ENCODE measurements at regions not wholly inside any gene's neighbourhood (a gene's known extent, or its start where the extent isn't known, plus 50 kb on each side); places are given as distances from the start of the nearest gene placed in this dataset.

DNA sequence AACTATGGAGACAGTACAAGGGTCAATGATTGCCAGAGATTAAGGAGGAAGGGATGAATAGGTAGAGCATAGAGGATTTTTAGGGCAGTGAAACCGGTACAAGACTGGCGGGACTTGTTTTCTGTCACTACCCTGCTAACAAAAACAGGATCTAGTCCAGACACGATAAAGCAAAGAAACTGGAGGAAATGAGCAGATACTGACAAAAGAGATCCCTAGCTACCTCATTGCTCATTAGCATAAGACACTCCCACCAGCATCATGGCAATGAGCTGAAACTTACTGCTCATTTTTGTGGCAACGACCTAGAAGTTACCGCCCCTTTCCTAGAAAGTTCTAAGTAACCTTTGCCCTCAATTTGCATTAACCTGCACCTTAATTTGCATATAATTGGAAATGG lies 131.2 kb downstream of the ETAA1 start:
- no peak for DNase-seq (ENCODE audit: extremely low read depth, insufficient read length)
- TF ChIP-seq, protein P1, sequence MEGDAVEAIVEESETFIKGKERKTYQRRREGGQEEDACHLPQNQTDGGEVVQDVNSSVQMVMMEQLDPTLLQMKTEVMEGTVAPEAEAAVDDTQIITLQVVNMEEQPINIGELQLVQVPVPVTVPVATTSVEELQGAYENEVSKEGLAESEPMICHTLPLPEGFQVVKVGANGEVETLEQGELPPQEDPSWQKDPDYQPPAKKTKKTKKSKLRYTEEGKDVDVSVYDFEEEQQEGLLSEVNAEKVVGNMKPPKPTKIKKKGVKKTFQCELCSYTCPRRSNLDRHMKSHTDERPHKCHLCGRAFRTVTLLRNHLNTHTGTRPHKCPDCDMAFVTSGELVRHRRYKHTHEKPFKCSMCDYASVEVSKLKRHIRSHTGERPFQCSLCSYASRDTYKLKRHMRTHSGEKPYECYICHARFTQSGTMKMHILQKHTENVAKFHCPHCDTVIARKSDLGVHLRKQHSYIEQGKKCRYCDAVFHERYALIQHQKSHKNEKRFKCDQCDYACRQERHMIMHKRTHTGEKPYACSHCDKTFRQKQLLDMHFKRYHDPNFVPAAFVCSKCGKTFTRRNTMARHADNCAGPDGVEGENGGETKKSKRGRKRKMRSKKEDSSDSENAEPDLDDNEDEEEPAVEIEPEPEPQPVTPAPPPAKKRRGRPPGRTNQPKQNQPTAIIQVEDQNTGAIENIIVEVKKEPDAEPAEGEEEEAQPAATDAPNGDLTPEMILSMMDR (IDR thresholded peaks at IDR 0.05; ENCODE audit: insufficient read depth, low read length, poor library complexity, severe bottlenecking): no peak
- Histone ChIP-seq H3K27me3 (replicated peaks; ENCODE audit: control insufficient read depth, insufficient read depth, low read length) (no peaks in the 10 kb centered on the region), H3K36me3 (ENCODE audit: control insufficient read depth, insufficient read depth, low read length) (no peaks in the 10 kb centered on the region), H3K4me3 (replicated peaks; ENCODE audit: low read depth, low read length) (no peak overlapping the region)

DNA sequence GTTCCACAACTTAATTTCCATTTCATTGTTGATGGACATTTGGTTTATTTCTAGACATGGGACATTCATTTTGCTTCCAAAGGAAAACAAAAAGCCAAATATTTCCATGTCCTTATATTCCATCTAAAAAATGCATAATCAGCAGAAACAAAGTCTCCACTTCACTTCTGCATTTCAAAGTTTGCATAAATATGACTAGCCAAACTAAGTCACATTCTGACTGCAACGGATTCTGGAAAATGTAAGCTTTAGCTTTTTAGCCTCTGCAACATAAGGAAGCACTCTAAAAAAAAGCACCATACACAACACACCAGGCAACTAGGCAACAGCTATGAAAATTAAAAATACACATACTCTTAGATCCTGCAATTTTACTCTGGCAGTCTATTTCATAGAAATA lies 135.3 kb downstream of the ETAA1 start:
- no peak for DNase-seq (ENCODE audit: extremely low read depth, insufficient read length)
- H3K27me3 ChIP-seq (replicated peaks; ENCODE audit: control insufficient read depth, insufficient read depth, low read length): no peaks in the 10 kb centered on the region

DNA sequence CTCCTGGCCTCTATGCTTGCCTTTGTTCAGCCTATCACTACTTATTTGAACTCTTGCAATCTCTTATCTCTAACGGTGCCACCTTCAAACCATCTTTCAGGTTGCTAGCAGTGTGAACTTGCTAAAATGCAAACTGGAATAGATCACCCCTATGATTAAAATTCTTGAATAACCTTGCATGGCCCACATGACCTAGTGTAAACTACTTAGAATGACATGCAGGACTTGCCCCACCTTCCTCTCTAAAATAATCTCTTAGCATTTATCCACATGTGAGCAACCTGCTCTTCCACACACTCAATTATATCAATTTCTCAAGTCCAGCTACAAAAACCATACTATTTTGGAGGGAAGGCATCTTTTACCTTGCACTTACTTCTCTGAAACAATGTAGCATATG lies 137.6 kb downstream of the ETAA1 start:
- Histone ChIP-seq H3K27me3 (replicated peaks; ENCODE audit: control insufficient read depth, insufficient read depth, low read length) (no peaks in the 10 kb centered on the region), H3K36me3 (ENCODE audit: control insufficient read depth, insufficient read depth, low read length) (no peaks in the 10 kb centered on the region), H3K4me3 (replicated peaks; ENCODE audit: low read depth, low read length) (no peak overlapping the region)
- DNase-seq (ENCODE audit: extremely low read depth, insufficient read length): no peak
- TF ChIP-seq, protein P1 (IDR thresholded peaks at IDR 0.05; ENCODE audit: insufficient read depth, low read length, poor library complexity, severe bottlenecking): no peak

More for the DNA sequence above, 135.3 kb downstream of the ETAA1 start:
- H3K4me3 ChIP-seq (replicated peaks; ENCODE audit: low read depth, low read length): no peak overlapping the region
- H3K36me3 ChIP-seq (ENCODE audit: control insufficient read depth, insufficient read depth, low read length): no peaks in the 10 kb centered on the region
- TF ChIP-seq, protein P1 (IDR thresholded peaks at IDR 0.05; ENCODE audit: insufficient read depth, low read length, poor library complexity, severe bottlenecking): no peak

DNA sequence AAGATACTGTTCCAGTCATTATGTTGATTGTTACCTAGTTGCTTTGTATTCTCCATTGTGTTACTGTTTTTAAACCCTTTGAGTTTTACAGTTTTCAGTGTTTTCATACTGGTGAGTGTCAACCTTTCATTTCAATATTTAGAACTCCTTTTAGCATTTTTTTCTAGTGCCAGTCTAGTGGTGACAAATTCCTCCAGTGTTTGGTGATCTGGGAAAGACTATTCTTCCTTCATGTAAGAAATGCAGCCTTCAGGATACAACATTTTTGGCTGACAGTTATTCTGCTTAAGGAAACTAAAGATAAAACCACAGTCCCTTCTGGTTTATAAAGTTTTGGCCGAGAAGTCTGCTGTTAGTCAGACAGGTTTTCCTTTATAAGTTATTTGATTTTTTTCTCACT lies 143.8 kb downstream of the ETAA1 start:
- DNase-seq (ENCODE audit: extremely low read depth, insufficient read length): no peak
- no peaks in the 10 kb centered on the region for H3K36me3 ChIP-seq (ENCODE audit: control insufficient read depth, insufficient read depth, low read length)
- no peaks in the 10 kb centered on the region for H3K27me3 ChIP-seq (replicated peaks; ENCODE audit: control insufficient read depth, insufficient read depth, low read length)
- no peak overlapping the region for H3K4me3 ChIP-seq (replicated peaks; ENCODE audit: low read depth, low read length)
- TF ChIP-seq, protein P1 (IDR thresholded peaks at IDR 0.05; ENCODE audit: insufficient read depth, low read length, poor library complexity, severe bottlenecking): no peak

DNA sequence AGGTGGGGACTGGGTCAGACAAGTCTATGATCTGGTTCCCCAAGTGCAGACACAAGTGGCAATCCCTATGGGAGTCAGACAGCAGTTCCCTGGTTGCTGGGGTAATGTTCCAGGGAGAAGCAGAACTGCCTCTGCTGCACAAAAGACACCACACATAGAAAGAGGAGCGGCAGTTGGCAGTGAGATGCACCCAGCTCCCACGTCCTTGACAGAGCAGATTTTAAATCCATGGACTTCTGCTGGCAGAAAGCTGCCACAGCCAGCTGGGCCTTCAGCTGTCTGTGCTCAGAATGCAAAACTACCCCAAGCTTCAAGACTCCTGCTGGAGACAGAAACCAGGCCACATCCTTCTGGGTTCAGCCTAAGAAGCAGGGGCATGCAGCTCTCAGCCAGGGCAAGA lies 147.2 kb downstream of the ETAA1 start:
- no peaks in the 10 kb centered on the region for H3K27me3 ChIP-seq (replicated peaks; ENCODE audit: control insufficient read depth, insufficient read depth, low read length)
- DNase-seq (ENCODE audit: extremely low read depth, insufficient read length): no peak
- TF ChIP-seq, protein P1 (IDR thresholded peaks at IDR 0.05; ENCODE audit: insufficient read depth, low read length, poor library complexity, severe bottlenecking): no peak
- H3K36me3 ChIP-seq (ENCODE audit: control insufficient read depth, insufficient read depth, low read length): no peaks in the 10 kb centered on the region
- H3K4me3 ChIP-seq (replicated peaks; ENCODE audit: low read depth, low read length): no peak overlapping the region
